Esophagus muscularis mucosa (tissue), 3 donors: ENCODE measurements at regions not wholly inside any gene's neighbourhood (a gene's known extent, or its start where the extent isn't known, plus 50 kb on each side); places are given as distances from the start of the nearest gene placed in this dataset.

Experiments used
- POLR2A ChIP-seq: fragments of 450-650 bp; IDR thresholded peaks from one replicate; pipeline ENCODE4 v1.6.1; 2017; ENCODE audit warnings: antibody characterized with exemption, moderate library complexity, mild to moderate bottlenecking, low read depth
- POLR2AphosphoS5 ChIP-seq, 2 donors: sonication (generic); formaldehyde crosslinking; IDR thresholded peaks; one replicate each; pipeline ENCODE4 v1.6.1; 2017; ENCODE audit warnings: antibody characterized with exemption in 2 of 2
- TF ChIP-seq, protein P1 (sequence below), 3 experiments: fragments of 200-600 bp in 2 of 3; fragments of 450-650 bp in 1 of 3; sonication (generic) in 2 of 3; IDR thresholded peaks; one replicate each; pipeline ENCODE4 v1.5.1; 2017 to 2019; ENCODE audit warnings: antibody characterized with exemption in 3 of 3, mild to moderate bottlenecking in 2 of 3, moderate library complexity in 1 of 3

DNA sequence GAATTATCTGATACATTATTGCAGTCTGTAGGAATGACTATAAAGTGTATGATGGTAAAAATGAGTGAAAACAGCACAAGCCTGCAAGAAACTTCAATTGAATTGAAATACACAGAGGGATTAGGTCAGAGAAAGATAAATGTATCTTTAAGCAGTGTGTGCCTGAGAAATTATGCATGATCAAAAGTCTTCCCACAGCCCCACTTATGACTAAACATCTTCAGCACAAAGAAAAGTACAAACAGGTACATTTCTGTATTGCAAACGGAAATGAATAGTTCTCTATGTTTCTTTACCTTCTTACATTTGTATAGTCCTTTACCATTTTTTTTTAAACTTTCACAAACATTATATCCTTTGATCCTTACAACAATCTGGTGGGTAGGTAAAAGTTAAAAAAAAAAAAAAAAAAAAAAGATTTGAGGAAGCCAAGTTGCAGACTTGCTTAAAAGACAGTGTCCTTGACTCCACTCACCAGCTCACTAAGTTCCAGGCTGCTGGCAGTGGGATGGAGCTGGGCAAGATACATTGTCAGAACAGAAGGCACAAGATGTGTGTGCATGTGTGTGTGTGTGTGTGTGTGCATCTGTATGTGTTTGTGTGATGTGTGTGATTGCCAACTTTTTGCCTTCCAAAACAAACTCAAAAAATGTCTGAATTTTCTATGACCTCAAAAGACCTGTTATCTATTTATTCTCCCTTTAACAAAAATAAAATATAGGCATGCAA lies 423.7 kb upstream of the ACVR2A start:
- TF ChIP-seq POLR2A = no peak
- no peak for TF ChIP-seq POLR2AphosphoS5 (IDR thresholded peaks at IDR 0.05)
- TF ChIP-seq, protein P1, sequence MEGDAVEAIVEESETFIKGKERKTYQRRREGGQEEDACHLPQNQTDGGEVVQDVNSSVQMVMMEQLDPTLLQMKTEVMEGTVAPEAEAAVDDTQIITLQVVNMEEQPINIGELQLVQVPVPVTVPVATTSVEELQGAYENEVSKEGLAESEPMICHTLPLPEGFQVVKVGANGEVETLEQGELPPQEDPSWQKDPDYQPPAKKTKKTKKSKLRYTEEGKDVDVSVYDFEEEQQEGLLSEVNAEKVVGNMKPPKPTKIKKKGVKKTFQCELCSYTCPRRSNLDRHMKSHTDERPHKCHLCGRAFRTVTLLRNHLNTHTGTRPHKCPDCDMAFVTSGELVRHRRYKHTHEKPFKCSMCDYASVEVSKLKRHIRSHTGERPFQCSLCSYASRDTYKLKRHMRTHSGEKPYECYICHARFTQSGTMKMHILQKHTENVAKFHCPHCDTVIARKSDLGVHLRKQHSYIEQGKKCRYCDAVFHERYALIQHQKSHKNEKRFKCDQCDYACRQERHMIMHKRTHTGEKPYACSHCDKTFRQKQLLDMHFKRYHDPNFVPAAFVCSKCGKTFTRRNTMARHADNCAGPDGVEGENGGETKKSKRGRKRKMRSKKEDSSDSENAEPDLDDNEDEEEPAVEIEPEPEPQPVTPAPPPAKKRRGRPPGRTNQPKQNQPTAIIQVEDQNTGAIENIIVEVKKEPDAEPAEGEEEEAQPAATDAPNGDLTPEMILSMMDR (IDR thresholded peaks at IDR 0.05) = no peak
